Stimulated activated CD4-positive, alpha-beta T cell treated with anti-CD3 and anti-CD28 coated beads, Interleukin-12 subunit alpha, Interleukin-12 subunit beta, amount 100 ng/mL, for 48 hours (primary cell): ENCODE measurements at regions not wholly inside any gene's neighbourhood (a gene's known extent, or its start where the extent isn't known, plus 50 kb on each side); places are given as distances from the start of the nearest gene placed in this dataset.

ENCODE experiments used
- DNase-seq, 3 donors: peaks; one replicate each; pipeline ENCODE4 v3.0.0-alpha.2; 2020; ENCODE audit warnings: low read depth in 2 of 3, low spot score in 1 of 3

GRCh38 chr4:14857475-14857874 lies 144.8 kb upstream of the CPEB2 start:
- DNase-seq: no peak

- DNase-seq: no peak
These were observed 144.3 kb upstream of the CPEB2 start for GRCh38 chr4:14857981-14858380.

- DNase-seq: no peak
These were observed 139.4 kb upstream of the CPEB2 start for GRCh38 chr4:14862891-14863290.

DNA sequence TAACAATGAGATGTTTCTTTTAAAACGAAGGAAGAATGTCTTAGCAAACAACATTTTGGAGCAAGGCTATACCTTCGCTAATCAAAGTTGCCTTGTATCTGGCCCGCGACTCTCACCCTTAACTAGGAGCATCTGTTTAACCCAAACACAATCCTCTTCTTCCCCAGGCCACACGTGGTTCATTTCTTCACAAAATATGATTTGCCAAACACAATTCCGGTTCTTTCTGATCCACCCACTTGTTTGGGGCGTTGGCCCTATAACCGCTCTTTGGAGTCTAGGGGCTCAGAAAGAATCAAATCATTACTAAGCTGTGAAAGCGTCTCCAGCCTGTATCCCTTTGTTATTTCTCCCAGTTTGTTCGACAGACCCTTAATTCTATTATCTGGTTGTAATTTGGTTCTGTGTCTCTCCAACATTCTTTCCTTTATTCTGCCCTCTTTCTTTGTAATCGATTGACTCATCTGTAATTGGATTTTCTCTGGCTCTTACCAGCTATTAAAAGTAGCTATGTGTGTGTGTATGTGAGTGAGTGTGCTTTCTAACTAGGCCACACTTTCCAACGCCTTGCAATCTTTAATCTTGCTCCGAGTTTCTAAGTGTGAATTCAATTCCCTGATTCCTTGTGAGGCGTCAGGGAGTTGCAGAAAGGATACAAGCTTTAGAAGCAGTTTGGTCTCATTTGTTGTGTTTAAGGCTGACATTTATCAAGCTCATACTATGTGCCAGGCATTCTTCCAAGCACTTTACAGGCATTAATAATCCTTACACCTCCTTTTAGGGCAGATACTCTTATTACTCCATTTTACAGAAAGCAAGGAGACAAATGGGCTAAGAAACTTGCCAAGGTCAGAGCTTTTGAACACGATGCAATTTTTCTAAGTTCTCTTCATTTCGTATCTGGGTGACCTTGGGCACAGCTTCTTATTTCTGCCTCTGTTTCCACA lies 138.6 kb upstream of the CPEB2 start:
- no peak for DNase-seq

DNA sequence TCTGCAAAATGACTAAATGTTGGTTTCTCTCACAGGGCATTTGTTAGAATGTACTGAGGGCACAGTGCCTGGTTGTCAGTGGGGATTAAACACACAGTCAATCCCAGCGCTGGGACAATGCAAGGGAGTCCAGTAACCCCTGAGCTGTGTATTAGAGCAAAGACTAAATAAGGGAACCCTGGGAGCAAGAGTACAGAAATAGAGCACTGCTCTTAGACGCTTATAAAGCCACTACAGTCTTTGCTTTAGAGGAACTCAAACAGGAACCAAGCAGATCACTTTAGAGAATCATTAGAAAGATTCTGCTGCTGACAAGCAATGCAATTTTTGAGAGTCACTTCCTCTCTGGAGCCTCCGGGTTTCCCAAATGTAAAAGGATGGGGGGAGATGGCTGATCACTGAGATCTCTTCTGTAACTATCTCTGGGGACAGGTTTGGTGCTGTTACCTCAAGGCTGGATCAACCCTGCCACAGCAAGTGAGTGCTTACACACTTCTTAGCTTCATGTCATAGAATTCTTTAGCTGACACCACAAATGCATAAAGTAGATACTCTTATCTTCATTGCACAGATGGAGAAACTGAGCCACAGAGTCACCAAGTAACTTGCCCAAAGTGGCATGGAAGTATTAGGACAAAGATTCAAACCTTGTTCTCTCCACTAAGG lies 137.8 kb upstream of the CPEB2 start:
- no peak for DNase-seq

DNA sequence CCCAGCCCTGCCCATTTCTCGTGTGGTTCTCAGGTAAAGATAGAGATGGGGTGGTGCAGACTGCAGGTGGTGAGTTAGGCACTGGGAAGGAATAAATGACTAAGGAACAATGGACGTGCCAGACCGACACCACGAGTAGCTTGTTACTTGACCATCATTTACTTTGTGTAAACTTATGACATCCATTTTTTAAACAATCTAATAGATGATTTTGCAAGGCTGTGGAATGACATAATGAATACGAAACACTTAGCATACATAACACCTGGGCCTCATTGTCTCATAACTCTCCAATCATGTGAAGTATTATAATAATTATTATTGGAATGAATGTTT lies 137.3 kb upstream of the CPEB2 start:
- DNase-seq: no peak

GRCh38 chr4:14865804-14866203 lies 136.5 kb upstream of the CPEB2 start:
- no peak for DNase-seq

DNA sequence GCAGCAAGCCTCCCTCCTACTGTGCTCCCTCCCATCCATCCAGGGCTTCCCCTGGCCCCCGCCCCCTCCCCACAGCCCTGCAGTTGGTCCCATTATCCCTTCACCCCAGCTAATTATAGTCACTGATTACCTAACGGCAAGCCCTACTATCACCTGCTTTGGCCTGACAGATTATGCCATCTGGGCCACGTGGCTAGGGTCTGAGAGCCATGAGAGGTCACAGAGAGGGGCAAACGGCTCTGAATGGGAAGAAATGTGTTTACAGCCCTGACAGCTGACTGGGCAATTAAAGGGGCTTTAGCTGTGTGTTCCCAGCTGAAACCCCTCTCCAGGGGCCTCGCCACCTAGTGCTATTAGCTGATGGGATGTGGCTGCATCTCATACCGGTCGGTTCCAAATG lies 134.4 kb upstream of the CPEB2 start:
- DNase-seq: no peak

DNA sequence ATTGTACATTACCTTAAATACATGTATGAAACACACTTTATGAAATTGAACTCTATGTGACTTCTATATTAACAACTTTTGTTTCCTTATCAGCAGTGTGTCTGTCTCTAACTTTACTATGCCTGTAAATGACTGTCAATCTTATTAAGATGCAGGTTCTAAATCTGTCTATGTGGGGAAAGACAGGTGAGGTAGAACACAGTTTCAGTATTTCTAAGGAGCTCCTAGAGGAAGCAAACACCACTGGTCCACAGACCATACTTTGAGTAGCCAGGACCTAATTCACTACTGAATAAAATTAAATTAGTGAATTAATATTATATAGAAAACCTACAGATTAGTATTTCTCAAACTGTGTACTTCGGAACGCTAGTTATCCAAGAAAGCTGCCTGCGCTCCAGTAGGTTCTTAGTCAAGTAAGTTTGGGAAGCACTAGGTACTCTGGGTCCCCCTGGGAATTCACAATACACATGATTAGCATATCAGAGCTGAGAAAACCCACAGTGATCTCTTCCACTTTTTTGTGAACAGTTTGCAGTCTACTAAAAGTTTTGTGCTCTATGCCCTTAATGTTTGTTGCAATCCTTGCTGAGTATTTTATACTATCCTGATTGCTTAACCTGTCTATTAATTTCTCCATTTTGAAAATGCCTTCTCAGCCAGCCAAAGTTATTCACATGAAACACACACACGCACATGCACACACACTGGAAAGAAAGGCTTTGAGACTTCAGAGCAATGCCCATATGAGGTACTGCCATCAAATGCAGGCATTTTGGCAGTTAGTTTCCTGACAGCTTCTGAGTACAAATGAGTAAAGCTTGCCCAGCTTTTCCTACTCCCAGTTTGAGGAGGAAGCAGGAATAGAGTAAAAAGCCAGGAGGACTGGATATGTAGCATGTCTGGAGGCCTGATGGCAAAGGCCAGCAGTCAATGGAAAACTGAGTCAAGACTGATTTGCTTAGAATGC lies 133.6 kb upstream of the CPEB2 start:
- DNase-seq: no peak

DNA sequence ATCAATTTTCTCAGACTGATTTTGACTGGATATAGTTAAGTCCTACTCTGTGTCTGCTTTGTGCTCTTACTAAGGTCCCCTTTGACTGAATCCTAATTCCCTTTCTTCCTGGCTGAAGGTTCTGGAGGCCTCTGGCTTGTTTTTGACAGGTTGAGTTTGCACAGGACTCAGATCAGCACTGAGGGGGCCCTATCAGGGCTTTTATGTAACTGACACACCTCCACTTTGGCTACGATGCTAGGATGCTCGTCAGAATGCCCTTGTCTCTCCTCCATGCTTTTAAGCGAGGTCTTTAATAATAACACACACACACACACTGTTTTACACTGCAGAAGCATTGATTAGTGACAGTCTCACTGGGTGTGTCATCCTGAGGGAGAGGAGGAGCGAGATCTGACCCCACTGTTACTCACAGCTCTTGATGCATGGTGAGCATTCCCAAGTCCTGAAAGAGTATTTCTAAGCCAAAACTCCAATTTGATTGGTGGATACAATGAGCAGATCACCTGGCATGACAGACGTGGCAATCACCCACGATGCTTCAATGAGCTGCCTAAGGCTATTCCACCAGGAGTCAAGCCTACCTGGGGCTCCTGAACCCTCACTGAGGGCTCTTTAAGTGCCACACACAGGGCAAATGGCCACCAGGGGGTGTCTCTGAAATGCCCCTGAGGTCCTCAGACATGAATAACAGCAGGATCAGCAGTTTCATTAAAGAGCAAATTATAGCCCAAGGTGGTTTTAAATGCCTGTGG lies 130.4 kb upstream of the CPEB2 start:
- peak in 1 of 3 donors; percentile 16 for DNase-seq

- DNase-seq: no peak
These were observed 127.3 kb upstream of the CPEB2 start for GRCh38 chr4:14874990-14875389.

DNA sequence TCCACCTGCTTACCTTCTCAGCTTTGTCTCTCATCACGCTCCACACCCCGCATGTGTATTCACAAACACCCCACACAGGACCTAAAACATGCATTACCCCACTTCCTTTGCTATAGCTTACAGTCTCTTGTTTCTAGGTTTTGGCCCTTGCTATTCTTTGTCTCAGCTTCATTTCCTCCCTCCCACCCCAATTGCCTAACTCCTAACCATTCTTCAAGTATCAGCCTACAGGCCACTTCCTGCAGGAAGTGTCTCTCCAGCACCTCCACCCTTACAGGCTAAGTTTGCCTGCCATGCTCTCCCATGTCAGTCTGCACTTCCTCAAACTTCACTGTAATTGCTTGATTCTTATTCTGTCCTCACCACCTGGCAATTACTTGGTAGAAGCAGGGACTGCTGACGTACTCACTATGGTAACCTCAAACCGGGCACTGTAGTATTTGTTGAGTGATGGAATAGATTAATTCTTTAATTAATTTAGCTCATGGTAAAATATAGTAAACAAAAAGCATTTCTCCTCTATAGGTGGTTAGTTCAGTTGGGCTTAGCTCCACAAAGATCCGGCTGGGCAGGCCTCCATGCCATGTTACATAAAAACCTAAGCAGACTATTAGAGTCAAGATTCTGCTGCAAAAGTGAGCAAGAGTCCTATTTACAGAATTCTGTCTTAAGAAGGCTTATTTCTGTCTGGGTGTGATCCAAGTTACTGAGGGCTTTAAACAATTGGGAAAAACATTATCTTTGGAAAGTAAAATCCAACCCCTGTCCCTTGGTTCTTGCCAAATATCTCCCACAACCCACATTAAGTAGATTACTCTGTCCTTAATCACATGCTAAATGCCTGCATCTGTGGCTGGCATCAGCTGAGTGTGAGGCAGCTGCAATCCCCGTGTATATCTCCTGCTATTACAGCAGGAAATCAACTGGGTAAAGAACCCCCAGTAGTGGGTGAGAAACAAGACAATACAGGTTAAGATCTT lies 124.7 kb upstream of the CPEB2 start:
- DNase-seq: no peak

- DNase-seq: no peak
These were observed 123.6 kb upstream of the CPEB2 start for GRCh38 chr4:14878681-14879080.

- no peak for DNase-seq
These were observed 122.6 kb upstream of the CPEB2 start for GRCh38 chr4:14879683-14880082.

DNA sequence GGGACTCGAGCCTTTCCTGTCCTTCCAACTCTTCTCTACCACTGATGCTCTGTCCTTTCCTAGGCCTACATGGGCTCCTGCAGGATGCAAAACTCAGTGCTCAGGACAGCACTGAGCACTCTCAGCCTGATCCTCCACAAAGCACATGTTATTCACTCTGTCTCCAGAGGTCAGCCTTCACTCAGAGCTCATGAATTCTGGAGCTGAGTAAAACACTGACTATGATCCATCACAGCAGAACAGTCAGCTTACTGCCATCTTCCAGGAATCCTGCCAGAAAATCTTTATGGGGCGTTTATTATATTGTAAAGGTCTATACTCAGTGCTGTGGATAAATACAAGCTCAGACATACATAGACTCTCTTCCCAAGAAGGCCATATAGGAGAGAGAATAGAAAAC lies 121.5 kb upstream of the CPEB2 start:
- no peak for DNase-seq

DNA sequence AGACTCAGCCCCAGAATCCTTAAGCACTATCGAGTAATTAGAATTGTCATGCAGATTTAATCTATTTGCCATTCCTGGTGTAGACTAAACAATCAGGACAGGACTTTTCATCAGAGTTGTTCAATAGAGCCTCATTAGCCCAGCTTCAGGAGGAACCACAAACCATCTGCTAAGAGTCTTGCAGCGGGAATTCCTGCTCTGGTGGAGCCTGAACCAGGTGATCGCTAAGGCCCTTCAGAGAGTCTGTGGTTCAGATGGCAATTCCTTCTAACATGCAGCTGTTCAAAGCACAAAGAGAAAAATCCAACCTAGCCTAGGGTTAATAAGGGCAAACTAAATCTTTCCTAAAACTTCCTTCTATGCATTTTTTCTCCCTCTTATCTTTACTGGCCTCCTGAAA lies 119.1 kb upstream of the CPEB2 start:
- DNase-seq: no peak

DNA sequence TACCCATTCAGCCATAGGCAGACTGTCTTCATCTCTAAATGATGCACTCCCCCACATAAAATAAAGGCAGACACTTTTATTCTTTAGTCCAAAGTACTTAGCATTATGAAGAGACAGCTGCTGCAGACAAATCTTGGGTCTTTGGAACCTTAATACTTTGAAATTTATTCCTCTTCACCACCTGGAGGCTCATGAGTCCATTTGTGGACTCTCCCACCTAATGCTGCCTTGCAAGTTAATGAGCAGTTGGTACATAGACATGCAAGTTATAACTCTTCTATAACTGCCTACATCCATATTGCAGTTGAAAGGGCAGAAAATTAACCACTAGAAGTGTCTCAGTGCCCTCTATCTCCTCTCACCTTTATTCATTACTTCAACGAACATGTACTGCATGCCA lies 118.6 kb upstream of the CPEB2 start:
- DNase-seq: no peak

DNA sequence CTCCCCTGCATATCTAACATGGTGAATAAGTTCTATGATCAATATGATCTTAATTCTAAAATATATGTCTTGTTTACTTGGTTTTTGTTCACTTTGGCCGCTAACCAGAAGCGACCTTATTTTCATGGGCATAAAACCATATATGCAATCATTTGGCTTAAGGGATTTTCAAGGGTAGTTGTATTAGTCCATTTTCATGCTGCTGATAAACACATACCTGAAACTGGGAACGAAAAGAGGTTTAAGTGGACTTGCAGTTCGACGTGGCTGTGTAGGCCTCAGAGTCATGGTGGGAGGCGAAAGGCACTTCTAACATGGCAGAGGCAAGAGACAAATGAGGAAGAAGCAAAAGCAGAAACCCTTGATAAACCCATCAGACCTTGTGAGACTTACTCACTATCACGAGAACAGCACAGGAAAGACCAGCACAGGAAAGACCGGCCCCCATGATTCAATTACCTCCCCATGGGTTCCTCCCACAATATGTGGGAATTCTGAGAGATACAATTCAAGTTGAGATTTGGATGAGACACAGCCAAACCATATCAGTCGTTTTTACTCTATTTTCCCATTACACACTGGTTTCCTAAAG lies 114.3 kb upstream of the CPEB2 start:
- no peak for DNase-seq
